Activated T-helper 1 cell treated with anti-CD3 and anti-CD28 coated beads, Interleukin-12 subunit alpha, Interleukin-12 subunit beta, Interleukin-2, Interleukin-4 antibody, amounts not matched to agents 30 ng/mL and 10 ng/mL and 1 ng/mL, durations not matched to agents 14 hours and 24 hours and 36 hours (primary cell): ENCODE measurements at regions not wholly inside any gene's neighbourhood (a gene's known extent, or its start where the extent isn't known, plus 50 kb on each side); places are given as distances from the start of the nearest gene placed in this dataset.
"Not testable (repeated sequence)": the region's sequence is repeated elsewhere in the genome, so short reads cannot be mapped to it uniquely, and the experiment has no call there.

Source experiments
- DNase-seq: peaks from one replicate; pipeline ENCODE4 v3.0.0; 2021; ENCODE audit warnings: low spot score
- H3K27ac Mint-ChIP-seq: one replicate; pipeline ENCODE4 v1.8.0; 2021; ENCODE audit warnings: mild to moderate bottlenecking, mixed read lengths
- H3K27me3 Mint-ChIP-seq: one replicate; pipeline ENCODE4 v1.8.0; 2022; ENCODE audit warnings: mild to moderate bottlenecking, moderate library complexity, mixed read lengths; ENCODE audit not compliant: insufficient read depth
- H3K36me3 Mint-ChIP-seq: one replicate; pipeline ENCODE4 v1.8.0; 2021; ENCODE audit warnings: low read depth, mixed read lengths
- H3K4me1 Mint-ChIP-seq: one replicate; pipeline ENCODE4 v1.8.0; 2021; ENCODE audit warnings: low read depth, mixed read lengths
- H3K4me3 Mint-ChIP-seq: one replicate; pipeline ENCODE4 v1.8.0; 2021; ENCODE audit warnings: mild to moderate bottlenecking, moderate library complexity, mixed read lengths
- H3K9me3 Mint-ChIP-seq: one replicate; pipeline ENCODE4 v1.8.0; 2021; ENCODE audit warnings: mixed read lengths
- intact Hi-C: fragments of 100-400 bp; cut with micrococcal nuclease; formaldehyde crosslinking; loops from one replicate; pipeline ENCODE4 v1.15.1; 2024

DNA sequence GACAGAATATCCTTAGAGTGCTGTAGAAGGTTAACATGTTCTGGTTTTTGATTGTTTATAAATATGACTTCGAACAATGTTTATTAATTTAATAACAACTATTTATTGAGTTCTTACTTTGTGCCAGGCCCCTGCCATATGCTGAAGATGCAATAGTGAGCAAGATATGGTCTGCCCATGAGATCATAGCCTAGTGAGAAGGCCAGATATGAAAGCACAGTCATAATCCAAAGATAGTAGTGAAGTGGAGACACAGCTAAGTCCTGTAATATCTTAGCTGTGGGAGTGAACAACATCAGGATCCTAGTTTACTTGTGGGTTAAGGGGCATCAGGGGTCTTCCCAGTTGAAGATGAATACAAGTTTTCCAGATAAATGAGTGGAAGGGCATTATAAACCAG, 189.4 kb upstream of the FBXO33 start:
- H3K9me3 Mint-ChIP-seq, result peaks cover 37% of the 10 kb centered on the region
- no peak for DNase-seq
- no peak overlapping the region for H3K4me3 Mint-ChIP-seq
- no peaks in the 10 kb centered on the region for H3K4me1 Mint-ChIP-seq
- intact Hi-C loops, result no loop called here
- no peak overlapping the region for H3K27ac Mint-ChIP-seq
- no peaks in the 10 kb centered on the region for H3K36me3 Mint-ChIP-seq
- no peaks in the 10 kb centered on the region for H3K27me3 Mint-ChIP-seq

DNA sequence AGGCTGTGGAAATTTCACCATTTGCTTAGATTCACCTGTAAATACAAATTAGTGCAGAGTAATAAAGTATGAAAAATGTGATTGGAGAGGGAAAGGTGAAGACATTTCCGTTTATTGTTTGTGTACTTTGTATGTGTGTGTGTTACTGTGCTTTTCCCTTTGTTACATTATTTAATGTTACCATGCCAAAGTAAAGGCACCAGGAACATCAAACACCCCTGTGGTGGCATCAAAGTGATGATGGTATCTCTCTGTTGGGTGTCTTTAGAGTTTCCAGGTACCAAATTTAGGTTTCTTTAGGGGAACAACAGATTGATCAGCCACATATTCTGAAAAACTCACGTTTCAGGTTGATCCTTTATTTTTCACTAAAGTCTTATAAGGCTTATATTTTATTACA, 189.0 kb upstream of the FBXO33 start:
- no peak for DNase-seq
- H3K36me3 Mint-ChIP-seq, result no peaks in the 10 kb centered on the region
- no peaks in the 10 kb centered on the region for H3K4me1 Mint-ChIP-seq
- intact Hi-C loops, result no loop called here
- no peak overlapping the region for H3K4me3 Mint-ChIP-seq
- no peak overlapping the region for H3K27ac Mint-ChIP-seq
- H3K9me3 Mint-ChIP-seq, result peaks cover 37% of the 10 kb centered on the region
- no peaks in the 10 kb centered on the region for H3K27me3 Mint-ChIP-seq

DNA sequence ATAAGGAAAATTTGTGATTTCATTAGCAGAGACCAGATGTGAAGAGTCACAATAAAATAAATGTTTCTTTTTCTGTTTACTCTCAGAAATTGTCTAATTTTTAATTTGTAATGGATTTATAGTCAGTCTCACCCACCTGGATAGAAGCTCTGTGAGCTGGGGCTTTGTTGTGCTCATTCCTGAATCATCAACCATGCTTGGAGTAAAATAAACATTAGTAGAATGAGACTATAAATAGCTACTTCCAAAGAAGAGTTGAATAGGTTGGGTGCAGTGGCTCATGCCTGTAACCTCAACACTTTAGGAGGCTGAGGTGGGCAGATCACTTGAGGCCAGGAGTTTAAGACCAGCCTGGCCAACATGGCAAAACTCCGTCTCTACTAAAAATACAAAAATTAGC, 185.3 kb upstream of the FBXO33 start:
- no peaks in the 10 kb centered on the region for H3K4me1 Mint-ChIP-seq
- no peak for DNase-seq
- no peak overlapping the region for H3K27ac Mint-ChIP-seq
- no peaks in the 10 kb centered on the region for H3K36me3 Mint-ChIP-seq
- H3K27me3 Mint-ChIP-seq, result no peaks in the 10 kb centered on the region
- peaks cover 17% of the 10 kb centered on the region for H3K9me3 Mint-ChIP-seq
- no peak overlapping the region for H3K4me3 Mint-ChIP-seq
- intact Hi-C loops, result no loop called here

DNA sequence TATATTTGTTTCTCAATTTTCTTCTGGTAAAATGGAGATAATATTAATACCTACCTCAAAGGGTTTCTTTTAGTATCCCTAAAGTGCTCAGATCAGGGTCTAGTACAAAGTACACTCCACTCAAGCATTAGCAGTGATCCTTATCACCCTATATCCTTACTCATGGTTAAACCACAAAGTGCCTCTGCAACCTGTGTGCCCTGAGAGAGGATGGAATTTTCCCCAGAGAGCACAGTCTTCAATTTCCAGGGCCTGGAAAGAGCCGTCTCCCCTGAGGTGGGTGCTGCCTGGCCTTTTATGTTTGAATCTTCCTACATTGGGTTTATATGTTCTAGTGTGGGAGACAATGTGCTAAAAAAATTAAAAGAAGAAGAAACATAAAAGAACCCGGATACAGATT, 183.1 kb upstream of the FBXO33 start:
- H3K9me3 Mint-ChIP-seq, result peaks cover 5% of the 10 kb centered on the region
- H3K4me1 Mint-ChIP-seq, result no peaks in the 10 kb centered on the region
- no peaks in the 10 kb centered on the region for H3K36me3 Mint-ChIP-seq
- H3K27me3 Mint-ChIP-seq, result no peaks in the 10 kb centered on the region
- intact Hi-C loops, result no loop called here
- DNase-seq, result no peak
- H3K4me3 Mint-ChIP-seq, result no peak overlapping the region
- no peak overlapping the region for H3K27ac Mint-ChIP-seq

DNA sequence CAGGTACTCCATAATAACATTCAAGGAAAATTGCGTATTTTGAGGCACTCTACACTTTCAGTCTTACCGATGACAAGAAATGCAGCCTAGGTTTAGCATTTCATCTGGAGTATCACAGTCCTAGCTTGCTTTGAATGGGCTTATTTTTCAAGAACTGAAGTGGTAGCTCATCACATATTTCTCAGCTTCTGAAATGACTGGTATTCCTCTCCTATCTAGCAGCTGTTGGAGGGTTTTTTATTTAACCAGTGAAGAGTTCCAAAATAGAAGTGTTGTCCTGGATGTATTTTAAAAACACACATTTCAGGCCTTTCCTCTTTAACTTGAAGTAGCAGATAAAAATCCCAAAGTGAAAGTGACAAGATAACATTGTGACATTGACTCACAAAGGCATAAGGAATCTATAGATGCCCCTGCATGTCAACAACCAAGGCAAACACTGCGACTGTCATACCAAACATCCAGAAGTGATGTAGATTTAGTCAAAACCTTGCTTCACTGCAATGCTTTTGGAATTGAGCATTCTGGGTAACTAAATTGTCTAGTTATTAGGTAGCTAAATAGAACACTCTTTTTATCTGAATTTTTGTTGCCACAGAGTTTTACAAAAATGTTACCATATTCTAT, 182.2 kb upstream of the FBXO33 start:
- no peaks in the 10 kb centered on the region for H3K27me3 Mint-ChIP-seq
- H3K4me1 Mint-ChIP-seq, result no peaks in the 10 kb centered on the region
- H3K36me3 Mint-ChIP-seq, result no peaks in the 10 kb centered on the region
- DNase-seq, result no peak
- no peaks in the 10 kb centered on the region for H3K9me3 Mint-ChIP-seq
- H3K4me3 Mint-ChIP-seq, result no peak overlapping the region
- intact Hi-C loops, result no loop called here
- H3K27ac Mint-ChIP-seq, result no peak overlapping the region

DNA sequence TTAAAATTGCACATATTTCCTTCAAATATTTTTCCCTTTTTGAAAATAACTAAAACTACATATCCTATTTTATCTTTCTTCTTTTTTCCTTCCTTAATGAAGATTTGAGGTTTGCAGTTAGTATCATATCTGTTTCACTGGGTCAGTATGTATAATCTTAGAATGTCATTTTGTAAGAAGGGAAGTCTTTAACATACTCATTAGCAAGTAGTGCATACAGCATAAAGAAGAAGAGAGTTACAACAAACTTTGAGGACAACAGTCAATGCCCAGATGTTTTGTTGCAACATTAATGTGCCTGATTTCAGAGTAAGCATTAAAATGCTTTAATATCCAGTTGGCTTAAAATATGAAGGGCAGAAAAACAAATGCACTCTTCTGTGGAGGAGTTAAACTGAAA, 176.9 kb upstream of the FBXO33 start:
- H3K36me3 Mint-ChIP-seq, result no peaks in the 10 kb centered on the region
- no peak overlapping the region for H3K27ac Mint-ChIP-seq
- H3K4me3 Mint-ChIP-seq, result no peak overlapping the region
- no peak for DNase-seq
- H3K27me3 Mint-ChIP-seq, result no peaks in the 10 kb centered on the region
- no peaks in the 10 kb centered on the region for H3K4me1 Mint-ChIP-seq
- peaks cover 7% of the 10 kb centered on the region for H3K9me3 Mint-ChIP-seq
- intact Hi-C loops, result no loop called here

DNA sequence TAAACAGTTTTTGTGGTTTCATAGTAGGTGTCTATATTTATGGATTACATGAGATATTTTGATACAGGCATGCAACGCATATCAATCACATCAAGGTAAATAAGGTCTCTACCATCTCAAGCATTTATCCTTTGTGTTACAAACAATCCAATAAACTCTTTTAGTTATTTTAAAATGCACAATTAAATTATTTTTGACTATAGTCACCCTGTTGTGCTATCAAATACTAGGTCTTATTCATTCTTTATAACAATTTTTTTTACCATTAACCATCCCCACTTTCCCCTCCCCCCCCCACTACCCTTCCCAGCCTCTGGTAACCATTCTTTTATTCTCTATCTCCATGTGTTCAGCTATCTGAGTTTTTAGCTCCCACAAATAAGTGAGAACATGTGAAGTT, 175.7 kb upstream of the FBXO33 start:
- no peaks in the 10 kb centered on the region for H3K27me3 Mint-ChIP-seq
- intact Hi-C loops, result no loop called here
- DNase-seq, result no peak
- no peak overlapping the region for H3K27ac Mint-ChIP-seq
- H3K4me3 Mint-ChIP-seq, result no peak overlapping the region
- no peaks in the 10 kb centered on the region for H3K36me3 Mint-ChIP-seq
- peaks cover 11% of the 10 kb centered on the region for H3K9me3 Mint-ChIP-seq
- no peaks in the 10 kb centered on the region for H3K4me1 Mint-ChIP-seq

DNA sequence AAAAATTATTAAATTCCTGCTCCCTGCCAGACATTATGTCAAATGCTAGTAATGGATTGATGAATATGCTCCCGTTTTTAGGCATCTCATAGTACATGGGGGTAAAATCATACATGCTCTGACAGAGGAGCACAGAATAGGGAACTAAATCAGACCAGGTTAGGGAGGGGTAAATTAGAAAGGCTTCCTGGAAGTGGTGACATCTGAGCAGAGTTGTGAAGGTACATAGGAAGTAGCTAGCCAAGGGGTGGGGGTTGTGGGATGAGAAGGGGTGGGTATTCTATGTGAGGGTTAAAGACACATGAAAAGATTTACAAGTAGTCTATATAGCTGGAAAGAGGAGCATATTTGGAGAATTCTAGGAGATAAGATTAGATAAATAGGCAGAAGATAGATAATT, 171.7 kb upstream of the FBXO33 start:
- Mint-ChIP-seq H3K4me1 (no peaks in the 10 kb centered on the region), H3K9me3 (peaks cover 20% of the 10 kb centered on the region), H3K36me3 (no peaks in the 10 kb centered on the region), H3K27me3 (no peaks in the 10 kb centered on the region), H3K4me3 (no peak overlapping the region), H3K27ac (no peak overlapping the region)
- DNase-seq, result no peak
- intact Hi-C loops, result no loop called here

DNA sequence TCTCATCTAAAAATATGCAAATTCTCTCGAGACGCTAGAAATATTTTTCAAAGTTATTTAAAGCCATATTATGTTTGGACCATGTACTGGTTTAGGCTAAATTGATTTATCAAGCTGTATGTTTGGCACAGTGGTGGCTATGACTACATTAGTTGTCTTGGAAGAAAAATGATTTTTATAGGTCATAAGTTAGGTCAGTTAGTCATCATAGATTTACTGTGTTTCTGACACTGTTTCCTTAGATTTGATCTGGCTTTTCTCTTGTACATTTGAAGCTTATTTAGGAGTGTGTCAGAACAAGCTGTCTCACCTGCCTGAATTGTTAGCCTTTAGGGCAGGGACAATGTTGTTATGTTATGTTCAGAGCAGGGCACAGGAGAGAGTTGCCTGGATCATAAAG, 161.1 kb upstream of the FBXO33 start:
- Mint-ChIP-seq H3K4me3 (no peak overlapping the region), H3K27me3 (no peaks in the 10 kb centered on the region), H3K9me3 (peaks cover 34% of the 10 kb centered on the region), H3K4me1 (no peaks in the 10 kb centered on the region), H3K36me3 (no peaks in the 10 kb centered on the region), H3K27ac (no peak overlapping the region)
- no peak for DNase-seq
- intact Hi-C loops, result no loop called here

DNA sequence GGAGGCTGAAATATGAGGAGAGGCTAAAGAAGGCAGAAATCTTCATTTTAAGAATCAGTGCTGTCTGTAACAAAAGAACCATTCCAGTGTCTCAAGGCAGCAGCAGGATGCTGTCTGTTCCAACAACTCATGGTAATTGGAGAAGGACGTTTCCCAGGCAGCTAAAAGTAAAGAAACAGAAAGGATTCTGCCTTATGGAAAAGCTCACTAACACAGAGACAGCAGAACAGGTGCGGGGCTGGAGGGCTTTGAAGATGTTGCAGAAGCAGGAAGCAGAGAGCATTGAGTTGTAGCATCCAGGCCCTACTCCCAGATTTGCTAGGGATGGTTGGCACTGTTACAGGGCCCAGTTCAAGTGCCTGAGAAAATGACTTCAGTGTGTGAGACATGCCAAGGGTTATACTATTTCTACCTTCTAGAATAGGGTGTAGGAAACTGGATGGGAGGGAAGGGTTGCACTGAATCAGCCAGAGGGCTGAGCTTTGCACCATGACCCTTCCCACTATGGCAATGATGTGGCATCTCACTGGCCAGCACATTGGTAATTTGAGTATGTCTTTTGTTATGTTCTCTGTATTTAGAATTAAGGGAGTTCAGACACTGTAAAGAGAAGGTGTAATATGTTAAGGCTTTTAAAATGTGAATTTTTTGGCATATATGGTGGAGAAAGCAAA, 160.0 kb upstream of the FBXO33 start:
- Mint-ChIP-seq H3K27me3 (no peaks in the 10 kb centered on the region), H3K4me1 (no peaks in the 10 kb centered on the region), H3K4me3 (no peak overlapping the region), H3K9me3 (peaks cover 32% of the 10 kb centered on the region), H3K36me3 (no peaks in the 10 kb centered on the region), H3K27ac (no peak overlapping the region)
- DNase-seq, result no peak
- intact Hi-C loops, result no loop called here

DNA sequence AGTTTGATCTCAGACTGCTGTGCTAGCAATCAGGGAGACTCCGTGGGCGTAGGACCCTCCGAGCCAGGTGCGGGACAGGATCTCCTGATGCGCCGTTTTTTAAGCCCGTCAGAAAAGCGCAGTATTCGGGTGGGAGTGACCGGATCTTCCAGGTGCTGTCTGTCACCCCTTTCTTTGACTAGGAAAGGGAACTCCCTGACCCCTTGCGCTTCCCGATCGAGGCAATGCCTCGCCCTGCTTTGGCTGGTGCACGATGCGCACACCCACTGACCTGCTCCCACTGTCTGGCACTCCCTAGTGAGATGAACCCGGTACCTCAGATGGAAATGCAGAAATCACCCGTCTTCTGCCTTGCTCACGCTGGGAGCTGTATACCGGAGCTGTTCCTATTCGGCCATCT, 157.6 kb upstream of the FBXO33 start:
- H3K36me3 Mint-ChIP-seq, DNase-seq, H3K4me1 Mint-ChIP-seq, H3K27ac Mint-ChIP-seq, H3K27me3 Mint-ChIP-seq, H3K4me3 Mint-ChIP-seq: not testable (repeated sequence)
- intact Hi-C loops, result loop anchor here (5.0 kb wide), 1 partner anchor 107 kb away; no protein-coding TSS in a partner anchor
- peaks cover 36% of the 10 kb centered on the region for H3K9me3 Mint-ChIP-seq

DNA sequence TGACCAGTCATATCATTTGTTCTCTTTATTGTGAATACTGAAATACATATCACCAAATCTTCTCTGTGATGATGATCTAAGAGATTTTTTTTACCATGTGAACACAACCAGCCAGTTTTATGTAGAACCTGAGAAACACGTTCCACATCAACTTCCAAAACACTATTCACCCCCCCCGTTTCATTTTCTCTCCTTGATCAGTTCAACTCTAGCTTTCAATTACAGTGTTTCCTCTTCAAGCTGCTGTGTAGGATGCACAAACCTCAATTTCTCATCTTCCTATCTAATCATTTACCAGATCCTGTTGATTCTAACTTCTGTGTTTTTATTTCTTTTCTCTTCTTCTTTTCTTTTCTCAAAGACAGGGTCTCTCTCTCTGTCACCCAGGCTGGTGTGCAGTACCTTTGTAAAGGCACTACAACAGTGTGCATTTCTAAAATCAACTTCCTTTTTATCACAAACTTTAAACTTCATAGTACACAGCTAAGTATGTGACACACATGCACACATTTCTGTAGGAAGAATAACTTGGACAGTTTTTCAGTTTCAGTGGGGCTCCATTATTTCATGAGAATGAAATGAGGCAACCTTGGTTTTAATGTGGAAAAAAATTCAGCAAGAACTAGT, 149.9 kb upstream of the FBXO33 start:
- H3K27ac Mint-ChIP-seq, result no peak overlapping the region
- intact Hi-C loops, result no loop called here
- H3K4me3 Mint-ChIP-seq, result no peak overlapping the region
- no peaks in the 10 kb centered on the region for H3K36me3 Mint-ChIP-seq
- DNase-seq, result no peak
- no peaks in the 10 kb centered on the region for H3K4me1 Mint-ChIP-seq
- H3K27me3 Mint-ChIP-seq, result no peaks in the 10 kb centered on the region
- peaks cover 5% of the 10 kb centered on the region for H3K9me3 Mint-ChIP-seq

DNA sequence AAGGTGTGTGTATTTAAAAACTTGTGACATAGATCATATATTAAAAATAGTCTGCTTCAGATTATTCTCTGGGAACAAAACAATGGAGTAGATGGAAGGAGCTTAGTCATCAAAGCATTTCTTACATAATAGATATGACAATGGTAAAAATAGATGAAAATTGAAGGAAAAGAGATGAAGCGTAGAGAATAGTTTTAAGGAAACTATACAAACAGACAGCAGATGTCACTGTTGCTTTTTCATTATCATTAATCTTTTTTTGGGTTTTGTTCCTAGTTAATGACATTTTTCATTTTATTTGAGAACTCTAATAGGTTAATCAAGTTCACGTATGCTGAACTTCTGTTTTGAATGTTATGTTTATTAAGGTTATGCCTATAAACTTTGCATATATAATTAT, 149.2 kb upstream of the FBXO33 start:
- Mint-ChIP-seq H3K9me3 (no peaks in the 10 kb centered on the region), H3K27me3 (no peaks in the 10 kb centered on the region), H3K27ac (no peak overlapping the region), H3K4me3 (no peak overlapping the region), H3K36me3 (no peaks in the 10 kb centered on the region), H3K4me1 (no peaks in the 10 kb centered on the region)
- intact Hi-C loops, result no loop called here
- DNase-seq, result no peak
